ENCODE measurements at regions not wholly inside any gene's neighbourhood (a gene's known extent, or its start where the extent isn't known, plus 50 kb on each side); places are given as distances from the start of the nearest gene placed in this dataset.

- TF ChIP-seq, protein P1, sequence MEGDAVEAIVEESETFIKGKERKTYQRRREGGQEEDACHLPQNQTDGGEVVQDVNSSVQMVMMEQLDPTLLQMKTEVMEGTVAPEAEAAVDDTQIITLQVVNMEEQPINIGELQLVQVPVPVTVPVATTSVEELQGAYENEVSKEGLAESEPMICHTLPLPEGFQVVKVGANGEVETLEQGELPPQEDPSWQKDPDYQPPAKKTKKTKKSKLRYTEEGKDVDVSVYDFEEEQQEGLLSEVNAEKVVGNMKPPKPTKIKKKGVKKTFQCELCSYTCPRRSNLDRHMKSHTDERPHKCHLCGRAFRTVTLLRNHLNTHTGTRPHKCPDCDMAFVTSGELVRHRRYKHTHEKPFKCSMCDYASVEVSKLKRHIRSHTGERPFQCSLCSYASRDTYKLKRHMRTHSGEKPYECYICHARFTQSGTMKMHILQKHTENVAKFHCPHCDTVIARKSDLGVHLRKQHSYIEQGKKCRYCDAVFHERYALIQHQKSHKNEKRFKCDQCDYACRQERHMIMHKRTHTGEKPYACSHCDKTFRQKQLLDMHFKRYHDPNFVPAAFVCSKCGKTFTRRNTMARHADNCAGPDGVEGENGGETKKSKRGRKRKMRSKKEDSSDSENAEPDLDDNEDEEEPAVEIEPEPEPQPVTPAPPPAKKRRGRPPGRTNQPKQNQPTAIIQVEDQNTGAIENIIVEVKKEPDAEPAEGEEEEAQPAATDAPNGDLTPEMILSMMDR (IDR thresholded peaks at IDR 0.05), result no peak
- TF ChIP-seq POLR2AphosphoS5 (IDR thresholded peaks at IDR 0.05) (no peak), POLR2A (IDR thresholded peaks at IDR 0.05) (no peak)
Observed at GRCh38 chr4:103429283-103429682, 231.1 kb upstream of the CENPE start.

Data from stomach (tissue), 4 donors.